Colonic mucosa (tissue), 4 donors: ENCODE measurements at regions not wholly inside any gene's neighbourhood (a gene's known extent, or its start where the extent isn't known, plus 50 kb on each side); places are given as distances from the start of the nearest gene placed in this dataset.

Experiments
- DNase-seq: peaks from one replicate; pipeline ENCODE4 v3.0.0-alpha.2; 2020
- H3K27ac ChIP-seq: fragments of 200-600 bp; one replicate; pipeline ENCODE4 v1.8.0; 2021
- H3K27me3 ChIP-seq: fragments of 200-600 bp; one replicate; pipeline ENCODE4 v1.8.0; 2021
- H3K36me3 ChIP-seq: fragments of 200-600 bp; one replicate; pipeline ENCODE4 v1.8.0; 2021
- H3K4me1 ChIP-seq: fragments of 200-600 bp; one replicate; pipeline ENCODE4 v1.8.0; 2021; ENCODE audit warnings: mild to moderate bottlenecking
- H3K4me3 ChIP-seq: fragments of 200-600 bp; one replicate; pipeline ENCODE4 v1.8.0; 2021
- H3K9ac ChIP-seq, 2 donors: one replicate each; pipeline ENCODE4 v1.7.0; 2013; ENCODE audit warnings: control low read depth in 2 of 2, low read depth in 2 of 2, low read length in 2 of 2
- H3K9me3 ChIP-seq: fragments of 200-600 bp; one replicate; pipeline ENCODE4 v1.8.0; 2021
- CTCF ChIP-seq: fragments of 200-600 bp; IDR thresholded peaks from one replicate; pipeline ENCODE4 v1.8.0; 2022; ENCODE audit warnings: antibody characterized with exemption, mild to moderate bottlenecking
- intact Hi-C: fragments of 100-400 bp; cut with DNase I; formaldehyde crosslinking; loops from one replicate; pipeline ENCODE4 v1.14.1; 2022
- donor health status: healthy.
- donor health status: DM: no; HTN: no; CAD: no.
- donor health status: DM: no; HTN: no; CAD: no.

- Histone ChIP-seq H3K9ac (no peak overlapping the region), H3K9me3 (no peaks in the 10 kb centered on the region), H3K4me3 (no peak overlapping the region), H3K27me3 (no peaks in the 10 kb centered on the region), H3K36me3 (no peaks in the 10 kb centered on the region), H3K27ac (no peak overlapping the region), H3K4me1 (no peaks in the 10 kb centered on the region)
- no peak for TF ChIP-seq CTCF
- intact Hi-C loops = no loop called here
- DNase-seq = no peak
These were observed 688.1 kb downstream of the TRAM1L1 start for GRCh38 chr4:116397291-116397690.

DNA sequence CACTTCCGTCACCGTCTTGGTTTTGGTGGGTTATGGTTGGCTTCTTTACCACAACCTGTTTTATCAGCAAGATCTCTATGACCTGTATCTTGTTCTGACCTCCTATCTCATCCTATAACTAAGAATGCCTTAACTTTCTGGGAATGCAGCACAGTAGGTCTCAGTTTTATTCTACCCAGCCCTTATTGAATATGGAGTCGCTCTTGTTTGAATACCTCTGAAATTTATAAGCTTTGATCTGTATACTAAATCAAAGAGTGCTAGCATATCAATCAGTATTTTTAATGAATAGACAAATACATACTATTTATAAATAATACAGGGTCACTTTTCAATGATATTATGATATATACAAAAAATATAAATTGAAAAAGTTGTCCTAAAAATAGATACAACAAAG, 690.0 kb downstream of the TRAM1L1 start:
- H3K27me3 ChIP-seq = no peaks in the 10 kb centered on the region
- no peak overlapping the region for H3K4me3 ChIP-seq
- no peak overlapping the region for H3K9ac ChIP-seq
- no peak for DNase-seq
- no peak overlapping the region for H3K27ac ChIP-seq
- no peaks in the 10 kb centered on the region for H3K36me3 ChIP-seq
- no peaks in the 10 kb centered on the region for H3K9me3 ChIP-seq
- intact Hi-C loops = no loop called here
- no peak for TF ChIP-seq CTCF
- H3K4me1 ChIP-seq = no peaks in the 10 kb centered on the region

DNA sequence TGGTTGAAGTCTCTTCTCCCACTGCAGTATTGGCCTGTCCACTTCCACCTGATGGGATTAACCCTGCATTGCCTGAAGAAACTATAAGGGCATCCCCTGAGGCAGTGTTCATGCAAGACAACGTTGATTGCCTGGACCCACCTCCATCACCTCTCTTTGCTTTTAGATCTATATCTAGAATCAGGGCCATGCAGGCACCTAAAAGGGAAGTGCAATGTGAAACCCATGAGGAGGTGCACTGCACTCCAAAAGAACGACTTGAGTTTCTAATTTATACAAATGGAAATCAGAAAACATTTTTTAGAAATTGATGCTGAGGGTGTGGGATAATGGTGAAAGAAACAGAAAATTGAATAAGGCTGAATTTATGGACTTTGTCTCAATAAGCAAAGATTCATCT, 694.4 kb downstream of the TRAM1L1 start:
- no peaks in the 10 kb centered on the region for H3K4me1 ChIP-seq
- H3K36me3 ChIP-seq = no peaks in the 10 kb centered on the region
- no peak overlapping the region for H3K4me3 ChIP-seq
- H3K9ac ChIP-seq = no peak overlapping the region
- no peak for DNase-seq
- H3K27ac ChIP-seq = no peak overlapping the region
- no peaks in the 10 kb centered on the region for H3K27me3 ChIP-seq
- TF ChIP-seq CTCF = no peak
- H3K9me3 ChIP-seq = no peaks in the 10 kb centered on the region
- intact Hi-C loops = no loop called here

DNA sequence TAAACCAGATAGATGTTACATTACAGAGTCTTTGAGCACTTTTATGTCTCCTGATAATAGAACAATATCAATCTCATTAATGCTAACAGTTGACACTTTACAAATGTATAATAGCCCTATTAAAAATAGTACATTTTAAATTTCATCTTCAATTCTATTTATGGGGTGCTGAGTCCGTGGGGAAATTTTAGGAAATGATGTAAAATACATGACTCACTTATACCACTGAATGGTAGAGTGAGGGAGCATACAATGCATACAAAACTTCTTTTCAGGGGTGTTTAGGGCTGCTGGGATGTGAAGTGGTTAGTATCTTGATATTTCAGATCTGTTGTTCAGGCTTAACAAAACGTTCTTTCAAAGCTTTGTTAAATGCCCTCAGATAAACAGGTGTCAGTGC, 696.2 kb downstream of the TRAM1L1 start:
- Histone ChIP-seq H3K9ac (no peak overlapping the region), H3K36me3 (no peaks in the 10 kb centered on the region), H3K4me3 (no peak overlapping the region), H3K9me3 (no peaks in the 10 kb centered on the region), H3K27ac (no peak overlapping the region), H3K27me3 (no peaks in the 10 kb centered on the region), H3K4me1 (no peaks in the 10 kb centered on the region)
- intact Hi-C loops = no loop called here
- no peak for TF ChIP-seq CTCF
- DNase-seq = no peak

- Histone ChIP-seq H3K9ac (no peak overlapping the region), H3K4me1 (no peaks in the 10 kb centered on the region), H3K36me3 (no peaks in the 10 kb centered on the region), H3K4me3 (no peak overlapping the region), H3K27me3 (no peaks in the 10 kb centered on the region), H3K27ac (no peak overlapping the region), H3K9me3 (no peaks in the 10 kb centered on the region)
- TF ChIP-seq CTCF = no peak
- intact Hi-C loops = no loop called here
- DNase-seq = no peak
These were observed 697.4 kb downstream of the TRAM1L1 start for GRCh38 chr4:116387937-116388474.

GRCh38 chr4:116386856-116387255, 698.5 kb downstream of the TRAM1L1 start:
- H3K36me3 ChIP-seq = no peaks in the 10 kb centered on the region
- no peaks in the 10 kb centered on the region for H3K9me3 ChIP-seq
- no peak for TF ChIP-seq CTCF
- H3K27ac ChIP-seq = no peak overlapping the region
- no peak for DNase-seq
- no peaks in the 10 kb centered on the region for H3K4me1 ChIP-seq
- no peak overlapping the region for H3K9ac ChIP-seq
- H3K4me3 ChIP-seq = no peak overlapping the region
- no peaks in the 10 kb centered on the region for H3K27me3 ChIP-seq
- intact Hi-C loops = no loop called here
